GM19467 (cell line): ENCODE measurements at regions not wholly inside any gene's neighbourhood (a gene's known extent, or its start where the extent isn't known, plus 50 kb on each side); places are given as distances from the start of the nearest gene placed in this dataset.

Experiments
- ATAC-seq: cut with Tn5 transposase; IDR thresholded peaks from one replicate; pipeline ENCODE4 v1.9.1; 2021; ENCODE audit warnings: mild to moderate bottlenecking, moderate library complexity; ENCODE audit not compliant: unreplicated experiment

DNA sequence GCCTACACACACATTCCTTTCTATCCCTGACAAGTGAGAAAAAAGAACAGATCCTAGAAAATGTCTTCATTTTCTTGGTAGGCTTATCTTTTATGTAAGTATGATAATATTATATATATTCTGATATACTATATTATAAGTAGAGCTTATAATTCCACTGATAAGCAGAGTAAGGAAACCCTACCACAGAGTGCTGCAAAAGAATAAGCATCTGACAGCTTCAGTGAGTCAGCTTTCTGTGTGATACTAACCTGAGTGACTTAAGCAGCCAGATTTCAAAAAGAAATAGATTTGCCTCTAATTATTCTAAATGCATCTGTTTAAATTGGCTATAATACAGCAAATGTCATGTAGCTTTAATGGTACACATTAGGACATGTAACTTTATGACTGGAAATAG lies 656.0 kb downstream of the MCTP2 start:
- ATAC-seq = no peak

DNA sequence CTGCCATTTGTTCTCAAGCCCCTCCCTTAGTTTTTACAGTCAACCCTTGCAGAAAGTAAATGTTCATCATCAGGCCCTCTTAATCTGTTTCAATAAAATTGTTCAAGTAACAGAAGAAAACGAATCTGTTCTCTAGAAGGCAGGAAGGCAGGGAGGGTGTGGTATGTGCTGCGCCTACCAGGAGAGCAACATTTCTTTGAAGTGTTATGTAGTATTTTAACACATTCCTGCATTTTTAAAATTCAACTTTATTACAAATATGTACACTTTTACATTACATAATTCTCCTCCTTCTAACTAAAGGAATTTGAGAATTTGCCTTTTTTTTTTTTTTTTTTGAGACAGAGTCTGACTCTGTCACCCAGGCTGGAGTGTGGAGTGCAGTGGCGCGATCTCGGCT lies 657.8 kb downstream of the MCTP2 start:
- no peak for ATAC-seq

GRCh38 chr15:94893091-94893490 lies 661.7 kb downstream of the MCTP2 start:
- no peak for ATAC-seq

- ATAC-seq = no peak
Measured at GRCh38 chr15:94894056-94894455, 662.7 kb downstream of the MCTP2 start.

- ATAC-seq = no peak
Measured at GRCh38 chr15:94909510-94909909, 678.1 kb downstream of the MCTP2 start.

- ATAC-seq = no peak
Measured at GRCh38 chr15:94910166-94910565, 678.8 kb downstream of the MCTP2 start.

DNA sequence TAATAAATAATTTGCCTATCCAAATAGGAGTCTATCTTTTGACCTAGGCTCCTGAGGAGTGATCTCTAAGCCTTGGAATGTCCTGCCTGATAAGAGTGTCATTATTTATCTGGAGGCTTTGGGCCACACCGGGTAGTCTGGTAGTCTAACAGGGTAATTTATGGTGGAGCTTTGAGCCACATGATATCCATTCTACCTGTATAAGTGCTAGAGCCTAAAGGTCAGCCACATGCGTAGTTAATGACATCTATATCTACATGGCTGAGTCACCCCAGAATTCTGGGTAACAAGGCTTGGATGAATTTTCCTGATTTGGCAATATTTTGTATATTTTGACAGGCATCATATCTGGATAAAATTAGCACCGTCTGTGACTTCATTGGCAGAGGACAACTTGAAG lies 681.4 kb downstream of the MCTP2 start:
- ATAC-seq = no peak

DNA sequence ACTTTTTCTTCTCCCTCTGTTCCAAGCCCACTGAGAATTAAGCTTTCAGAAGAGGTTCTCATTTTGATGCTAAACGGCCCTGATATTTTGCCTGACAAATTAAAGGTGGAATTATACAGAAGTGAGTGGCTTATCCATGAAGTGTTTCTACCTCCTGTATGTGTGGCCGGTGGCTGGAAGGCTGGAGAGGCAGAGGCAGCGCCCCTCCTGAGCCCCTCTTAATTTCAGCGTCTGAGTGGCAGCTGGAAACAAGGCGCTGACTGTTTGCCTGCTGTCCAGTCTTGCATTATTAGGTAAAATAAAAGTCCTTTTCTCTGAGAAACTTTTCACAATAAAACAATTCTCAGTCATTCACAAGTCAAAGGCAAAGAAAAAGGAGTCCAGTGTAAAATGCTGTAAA lies 685.7 kb downstream of the MCTP2 start:
- no peak for ATAC-seq

DNA sequence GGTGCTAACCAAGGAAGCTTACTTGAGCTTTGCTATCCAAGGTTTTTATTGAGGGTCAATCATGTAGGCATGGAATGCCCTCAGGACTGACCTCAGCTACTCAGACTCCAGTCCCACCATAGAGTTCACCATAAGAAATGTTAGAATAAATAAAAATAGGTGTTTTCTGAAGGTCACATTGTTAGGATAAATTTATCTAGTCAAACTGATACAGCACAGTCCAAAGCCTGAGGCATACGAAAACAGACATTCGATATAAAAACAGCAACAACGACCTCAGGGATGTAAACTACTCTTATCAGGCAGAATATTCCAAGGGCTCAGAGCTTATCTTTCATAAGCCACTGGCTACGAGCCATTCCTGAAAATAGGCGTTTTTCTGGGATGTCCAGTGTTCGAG lies 690.6 kb downstream of the MCTP2 start:
- ATAC-seq = no peak

DNA sequence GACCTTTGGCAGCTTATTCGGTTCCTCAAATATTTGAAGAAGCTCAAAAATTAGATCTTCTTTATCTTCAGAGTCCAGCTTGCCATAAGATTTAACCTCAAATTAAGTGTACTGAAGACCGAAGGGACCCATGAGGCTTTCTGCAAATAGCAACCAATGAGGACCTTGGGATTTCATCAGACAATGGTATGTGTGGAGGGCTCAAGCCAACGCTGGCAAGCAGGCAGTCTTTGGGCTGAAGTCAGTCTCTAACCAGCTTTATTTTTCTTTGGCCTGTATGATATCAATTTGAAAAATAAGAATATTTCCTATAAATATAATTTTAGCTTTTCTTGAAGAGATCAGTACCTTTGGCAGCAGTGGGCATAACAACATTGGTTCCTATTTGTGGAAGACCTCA lies 692.7 kb downstream of the MCTP2 start:
- no peak for ATAC-seq

GRCh38 chr15:94924971-94925598 lies 693.7 kb downstream of the MCTP2 start:
- ATAC-seq = no peak

- ATAC-seq = no peak
Measured at GRCh38 chr15:94925680-94926079, 694.3 kb downstream of the MCTP2 start.

- no peak for ATAC-seq
Measured at GRCh38 chr15:94927003-94927402, 695.6 kb downstream of the MCTP2 start.

GRCh38 chr15:94929282-94929681 lies 697.9 kb downstream of the MCTP2 start:
- ATAC-seq = no peak

- no peak for ATAC-seq
Measured at GRCh38 chr15:94930441-94930840, 699.1 kb downstream of the MCTP2 start.

DNA sequence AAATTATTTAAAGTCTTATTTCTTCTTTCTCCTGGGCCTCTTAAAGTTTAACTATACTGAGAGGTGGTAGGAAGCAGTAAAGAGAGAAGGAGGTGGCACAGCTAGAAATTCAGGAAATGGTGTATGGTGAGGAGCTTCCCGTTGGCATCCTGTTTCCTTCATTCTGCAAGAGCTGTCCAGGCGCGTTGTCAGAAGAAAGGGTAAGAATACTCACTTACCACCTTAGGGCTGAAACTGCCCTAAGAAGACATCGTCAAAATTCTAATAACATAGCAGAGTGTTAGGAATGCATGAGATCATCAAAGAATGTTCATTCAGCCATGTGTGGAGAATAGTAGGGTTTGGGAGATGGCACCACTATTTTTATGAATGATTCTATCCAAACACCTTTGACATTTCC lies 699.6 kb downstream of the MCTP2 start:
- no peak for ATAC-seq

DNA sequence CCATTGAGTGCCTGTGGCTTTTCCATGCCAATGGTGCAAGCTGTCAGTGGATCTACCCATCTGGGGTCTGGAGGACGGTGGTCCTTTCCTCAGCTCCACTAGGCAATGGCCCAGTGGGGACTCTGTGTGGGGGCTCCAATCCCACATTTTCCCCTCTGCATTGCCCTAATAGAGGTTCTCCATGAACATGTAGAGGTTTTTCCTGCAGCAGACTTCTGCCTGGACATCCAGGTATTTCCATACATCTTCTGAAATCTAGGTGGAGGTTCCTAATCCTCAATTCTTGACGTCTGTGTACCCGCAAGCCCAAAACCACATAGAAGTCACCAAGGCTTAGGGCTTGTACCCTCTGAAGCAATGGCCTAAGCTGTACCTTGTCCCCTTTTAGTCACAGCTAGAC lies 703.1 kb downstream of the MCTP2 start:
- no peak for ATAC-seq

GRCh38 chr15:94937242-94937641 lies 705.9 kb downstream of the MCTP2 start:
- ATAC-seq = no peak

DNA sequence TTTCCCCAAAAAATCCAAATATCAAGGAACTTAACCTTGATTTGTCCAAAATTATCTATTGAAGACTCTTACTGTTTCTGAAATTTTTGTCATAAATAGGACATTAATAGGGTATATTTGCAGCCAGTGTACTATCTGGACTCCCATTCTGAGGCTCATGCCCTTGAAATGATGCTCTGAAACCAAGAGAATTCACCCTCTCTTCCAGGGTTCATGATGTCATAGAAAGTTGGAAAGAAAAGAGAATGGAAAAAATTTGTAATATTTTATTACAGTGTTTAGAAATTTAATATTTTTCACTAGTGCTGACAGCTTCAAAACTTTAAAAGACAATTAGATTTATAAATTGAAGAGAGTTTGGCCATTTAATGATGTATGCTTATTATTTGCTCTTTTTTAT lies 712.5 kb downstream of the MCTP2 start:
- no peak for ATAC-seq

DNA sequence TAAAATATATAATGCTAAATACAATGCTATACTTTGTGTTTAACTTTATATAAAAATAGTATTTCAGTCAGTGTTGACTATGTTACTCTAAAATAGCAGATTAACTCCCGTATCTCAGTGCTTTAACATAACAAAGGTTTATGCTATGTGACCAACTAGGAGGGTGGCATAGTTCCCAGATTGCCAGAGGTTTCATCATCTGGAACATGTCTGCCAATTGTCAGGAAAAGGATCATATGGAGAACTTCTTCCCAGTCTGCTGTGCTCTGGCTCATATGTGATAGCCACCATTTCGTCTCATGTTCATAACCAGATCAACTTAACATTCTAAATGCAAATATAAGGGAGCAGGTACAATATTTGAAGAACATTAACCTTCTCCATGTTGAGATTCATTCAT lies 720.2 kb downstream of the MCTP2 start:
- no peak for ATAC-seq

GRCh38 chr15:94963953-94964352 lies 732.6 kb downstream of the MCTP2 start:
- no peak for ATAC-seq

GRCh38 chr15:94965593-94965992 lies 734.2 kb downstream of the MCTP2 start:
- ATAC-seq = no peak

DNA sequence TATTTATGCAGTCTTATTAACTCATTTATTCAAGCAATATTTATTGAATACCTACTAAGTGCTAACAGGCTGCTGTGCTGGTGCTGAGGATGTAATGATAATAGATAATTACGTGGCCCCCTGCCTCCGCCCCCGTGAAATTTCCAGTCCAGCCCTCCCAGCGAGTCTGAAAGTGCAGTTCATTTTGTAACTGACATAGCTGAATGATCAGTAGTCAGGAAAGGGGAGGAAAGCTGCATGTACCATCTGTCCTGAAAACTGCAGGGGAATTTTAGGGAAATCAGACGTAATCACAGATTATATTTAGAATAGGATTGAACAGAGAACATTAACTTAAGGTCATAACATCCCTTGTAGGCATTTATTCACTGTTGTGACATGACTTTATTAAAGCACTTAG lies 736.8 kb downstream of the MCTP2 start:
- no peak for ATAC-seq

GRCh38 chr15:94970096-94970495 lies 738.7 kb downstream of the MCTP2 start:
- no peak for ATAC-seq
